Mammary epithelial cell (primary cell): ENCODE measurements at regions not wholly inside any gene's neighbourhood (a gene's known extent, or its start where the extent isn't known, plus 50 kb on each side); places are given as distances from the start of the nearest gene placed in this dataset.

Experiments
- EZH2 ChIP-seq: IDR thresholded peaks from 2 replicates; pipeline ENCODE4 v1.6.1; 2012; ENCODE audit warnings: low read length, inconsistent platforms, borderline replicate concordance
- TF ChIP-seq, protein P1 (sequence below), 2 donors: IDR thresholded peaks in 1 of 2; conservative IDR thresholded peaks in 1 of 2; 2 replicates each; pipeline ENCODE4 v1.5.1; 2011 to 2012; ENCODE audit warnings: inconsistent platforms in 2 of 2, low read length in 2 of 2, mild to moderate bottlenecking in 2 of 2, control low read depth in 1 of 2, low read depth in 1 of 2; ENCODE audit not compliant: insufficient read depth in 1 of 2; ENCODE audit errors: extremely low read depth in 1 of 2

DNA sequence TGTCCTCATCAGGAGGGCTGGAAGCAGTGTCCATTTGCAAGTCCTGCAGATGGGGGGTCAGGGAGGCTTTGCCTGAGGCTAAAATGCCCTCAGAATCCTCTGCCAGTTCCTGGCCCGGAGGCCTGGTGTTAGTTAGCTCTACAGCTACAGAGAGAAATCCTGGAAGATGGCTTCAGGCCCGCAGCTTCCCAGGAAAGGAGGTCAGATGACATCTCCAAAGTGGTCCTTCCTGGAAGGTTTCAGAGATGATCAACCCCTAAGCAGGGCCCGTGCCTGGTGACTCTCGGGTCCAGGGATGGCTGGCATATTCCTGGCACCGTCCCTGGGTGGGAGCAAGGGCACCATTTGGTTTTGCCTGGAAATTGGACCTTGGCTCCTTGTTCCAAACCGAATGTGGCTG is 959.1 kb downstream of the BRD1 start:
- TF ChIP-seq, protein P1, sequence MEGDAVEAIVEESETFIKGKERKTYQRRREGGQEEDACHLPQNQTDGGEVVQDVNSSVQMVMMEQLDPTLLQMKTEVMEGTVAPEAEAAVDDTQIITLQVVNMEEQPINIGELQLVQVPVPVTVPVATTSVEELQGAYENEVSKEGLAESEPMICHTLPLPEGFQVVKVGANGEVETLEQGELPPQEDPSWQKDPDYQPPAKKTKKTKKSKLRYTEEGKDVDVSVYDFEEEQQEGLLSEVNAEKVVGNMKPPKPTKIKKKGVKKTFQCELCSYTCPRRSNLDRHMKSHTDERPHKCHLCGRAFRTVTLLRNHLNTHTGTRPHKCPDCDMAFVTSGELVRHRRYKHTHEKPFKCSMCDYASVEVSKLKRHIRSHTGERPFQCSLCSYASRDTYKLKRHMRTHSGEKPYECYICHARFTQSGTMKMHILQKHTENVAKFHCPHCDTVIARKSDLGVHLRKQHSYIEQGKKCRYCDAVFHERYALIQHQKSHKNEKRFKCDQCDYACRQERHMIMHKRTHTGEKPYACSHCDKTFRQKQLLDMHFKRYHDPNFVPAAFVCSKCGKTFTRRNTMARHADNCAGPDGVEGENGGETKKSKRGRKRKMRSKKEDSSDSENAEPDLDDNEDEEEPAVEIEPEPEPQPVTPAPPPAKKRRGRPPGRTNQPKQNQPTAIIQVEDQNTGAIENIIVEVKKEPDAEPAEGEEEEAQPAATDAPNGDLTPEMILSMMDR (conservative IDR thresholded peaks at IDR 0.05 in 1 of 2, IDR thresholded peaks at IDR 0.05 in 1 of 2; ENCODE audit: extremely low read depth in 1 of 2, insufficient read depth in 1 of 2, low read depth in 1 of 2, low read length in 2 of 2), result no peak
- TF ChIP-seq EZH2, result no peak
